ENCODE measurements at regions not wholly inside any gene's neighbourhood (a gene's known extent, or its start where the extent isn't known, plus 50 kb on each side); places are given as distances from the start of the nearest gene placed in this dataset.

- intact Hi-C loops (cut with DNase I): no loop called here
- TF ChIP-seq, protein P1, sequence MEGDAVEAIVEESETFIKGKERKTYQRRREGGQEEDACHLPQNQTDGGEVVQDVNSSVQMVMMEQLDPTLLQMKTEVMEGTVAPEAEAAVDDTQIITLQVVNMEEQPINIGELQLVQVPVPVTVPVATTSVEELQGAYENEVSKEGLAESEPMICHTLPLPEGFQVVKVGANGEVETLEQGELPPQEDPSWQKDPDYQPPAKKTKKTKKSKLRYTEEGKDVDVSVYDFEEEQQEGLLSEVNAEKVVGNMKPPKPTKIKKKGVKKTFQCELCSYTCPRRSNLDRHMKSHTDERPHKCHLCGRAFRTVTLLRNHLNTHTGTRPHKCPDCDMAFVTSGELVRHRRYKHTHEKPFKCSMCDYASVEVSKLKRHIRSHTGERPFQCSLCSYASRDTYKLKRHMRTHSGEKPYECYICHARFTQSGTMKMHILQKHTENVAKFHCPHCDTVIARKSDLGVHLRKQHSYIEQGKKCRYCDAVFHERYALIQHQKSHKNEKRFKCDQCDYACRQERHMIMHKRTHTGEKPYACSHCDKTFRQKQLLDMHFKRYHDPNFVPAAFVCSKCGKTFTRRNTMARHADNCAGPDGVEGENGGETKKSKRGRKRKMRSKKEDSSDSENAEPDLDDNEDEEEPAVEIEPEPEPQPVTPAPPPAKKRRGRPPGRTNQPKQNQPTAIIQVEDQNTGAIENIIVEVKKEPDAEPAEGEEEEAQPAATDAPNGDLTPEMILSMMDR (IDR thresholded peaks at IDR 0.05): no peak
- TF ChIP-seq EP300 (IDR thresholded peaks at IDR 0.05): no peak
- no peak for TF ChIP-seq POLR2A (IDR thresholded peaks at IDR 0.05)
- Histone ChIP-seq H3K4me3 (no peak overlapping the region), H3K27ac (no peak overlapping the region), H3K36me3 (no peaks in the 10 kb centered on the region), H3K27me3 (no peaks in the 10 kb centered on the region), H3K4me1 (ENCODE audit: insufficient read depth) (peaks cover 2% of the 10 kb centered on the region), H3K9me3 (no peaks in the 10 kb centered on the region)
- DNase-seq: no peak
- WGBS, 3 donors: 71 to 92% (median 85%) methylated on average over 5 of the region's 5 CpGs
Measured at GRCh38 chr20:60091305-60091704, 133.1 kb downstream of the CDH26 start.

DNA sequence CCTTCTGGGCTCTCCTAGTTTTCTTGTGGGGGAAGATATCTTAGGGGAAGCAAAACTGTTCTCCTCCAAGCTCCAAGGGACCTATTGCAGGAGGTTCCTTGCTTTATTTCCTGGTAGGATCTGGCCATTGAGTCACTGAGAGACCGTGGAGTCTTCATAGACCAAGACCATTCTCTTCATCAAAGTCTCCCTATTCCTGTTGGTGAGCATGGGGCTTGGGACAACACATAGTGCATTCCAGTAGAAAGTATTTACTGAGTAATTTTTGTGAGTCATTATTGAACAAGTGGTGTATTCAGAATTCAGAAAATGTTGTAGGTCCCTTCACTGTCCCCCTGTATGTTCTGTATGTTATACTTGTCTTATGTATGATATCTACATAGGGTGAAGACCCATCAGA lies 133.6 kb downstream of the CDH26 start:
- TF ChIP-seq EP300 (IDR thresholded peaks at IDR 0.05) (no peak), POLR2A (IDR thresholded peaks at IDR 0.05) (no peak)
- TF ChIP-seq, protein P1 (IDR thresholded peaks at IDR 0.05): no peak
- intact Hi-C loops (cut with DNase I): no loop called here
- H3K36me3 ChIP-seq: no peaks in the 10 kb centered on the region

DNA sequence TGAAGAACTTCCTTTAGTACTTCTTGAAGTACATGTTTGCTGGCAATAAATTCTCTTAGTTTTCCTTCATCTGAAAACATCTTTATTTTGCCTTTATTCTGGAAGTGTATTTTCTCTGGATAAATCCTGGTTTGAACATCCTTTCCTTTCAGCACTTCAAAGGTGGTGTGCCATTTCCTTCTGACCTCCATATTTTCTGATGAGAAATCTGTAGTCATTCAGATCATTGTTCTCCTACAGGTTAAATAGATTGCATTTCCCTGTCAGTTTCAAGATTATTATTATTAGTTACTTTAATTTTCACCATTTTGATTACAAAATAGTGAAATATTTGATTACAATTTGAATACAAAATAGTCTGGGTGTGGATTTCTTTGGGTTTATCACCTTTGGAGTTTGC lies 134.5 kb downstream of the CDH26 start:
- no peak for DNase-seq
- H3K27ac ChIP-seq: no peak overlapping the region

More for the DNA sequence above, 133.6 kb downstream of the CDH26 start:
- H3K27ac ChIP-seq: no peak overlapping the region
- no peak for DNase-seq
- peaks cover 2% of the 10 kb centered on the region for H3K4me1 ChIP-seq (ENCODE audit: insufficient read depth)
- no peak overlapping the region for H3K4me3 ChIP-seq
- no peaks in the 10 kb centered on the region for H3K9me3 ChIP-seq
- H3K27me3 ChIP-seq: no peaks in the 10 kb centered on the region
- WGBS, 3 donors: 86 to 94% (median 88%) methylated on average over 1 of the region's 1 CpG

GRCh38 chr20:60095456-60095855 lies 137.2 kb downstream of the CDH26 start:
- intact Hi-C loops (cut with DNase I): no loop called here
- no peaks in the 10 kb centered on the region for H3K36me3 ChIP-seq
- DNase-seq: no peak

More for the DNA sequence above, 134.5 kb downstream of the CDH26 start:
- Histone ChIP-seq H3K4me1 (ENCODE audit: insufficient read depth) (no peaks in the 10 kb centered on the region), H3K4me3 (no peak overlapping the region), H3K36me3 (no peaks in the 10 kb centered on the region), H3K9me3 (no peaks in the 10 kb centered on the region), H3K27me3 (no peaks in the 10 kb centered on the region)
- intact Hi-C loops (cut with DNase I): no loop called here
- TF ChIP-seq EP300 (IDR thresholded peaks at IDR 0.05): no peak

GRCh38 chr20:60096166-60096565 lies 137.9 kb downstream of the CDH26 start:
- no peak for DNase-seq
- TF ChIP-seq EP300 (IDR thresholded peaks at IDR 0.05): no peak
- TF ChIP-seq, protein P1 (IDR thresholded peaks at IDR 0.05): no peak
- H3K36me3 ChIP-seq: no peaks in the 10 kb centered on the region
- H3K4me1 ChIP-seq (ENCODE audit: insufficient read depth): no peaks in the 10 kb centered on the region
- no peaks in the 10 kb centered on the region for H3K9me3 ChIP-seq
- H3K4me3 ChIP-seq: no peak overlapping the region
- intact Hi-C loops (cut with DNase I): no loop called here
- H3K27me3 ChIP-seq: no peaks in the 10 kb centered on the region
- H3K27ac ChIP-seq: no peak overlapping the region
- 69 to 76% (median 72%) methylated on average over 10 of the region's 10 CpGs for WGBS, 3 donors

More at GRCh38 chr20:60095456-60095855, 137.2 kb downstream of the CDH26 start:
- TF ChIP-seq, protein P1 (IDR thresholded peaks at IDR 0.05): no peak
- TF ChIP-seq POLR2A (IDR thresholded peaks at IDR 0.05): no peak
- no peak for TF ChIP-seq EP300 (IDR thresholded peaks at IDR 0.05)
- no peak overlapping the region for H3K4me3 ChIP-seq
- H3K27ac ChIP-seq: no peak overlapping the region
- no peaks in the 10 kb centered on the region for H3K4me1 ChIP-seq (ENCODE audit: insufficient read depth)
- 82 to 97% (median 87%) methylated on average over 5 of the region's 5 CpGs for WGBS, 3 donors
- H3K27me3 ChIP-seq: no peaks in the 10 kb centered on the region
- H3K9me3 ChIP-seq: no peaks in the 10 kb centered on the region
